Heart left ventricle (tissue), 13 donors: ENCODE measurements at regions not wholly inside any gene's neighbourhood (a gene's known extent, or its start where the extent isn't known, plus 50 kb on each side); places are given as distances from the start of the nearest gene placed in this dataset.

Experiments used
- POLR2A ChIP-seq, 2 donors: fragments of 450-650 bp; IDR thresholded peaks; one replicate each; pipeline ENCODE4 v1.6.1; 2017; ENCODE audit warnings: antibody characterized with exemption in 2 of 2, mild to moderate bottlenecking in 2 of 2, moderate library complexity in 2 of 2
- TF ChIP-seq, protein P1 (sequence below), 12 donors: fragments of 200-600 bp; sonication (generic) in 4 of 12; IDR thresholded peaks; one replicate each; pipeline versions ENCODE4 v1.5.0 to v1.8.0; 2018 to 2022; ENCODE audit warnings: antibody characterized with exemption in 12 of 12, mild to moderate bottlenecking in 5 of 12
- donor health status: ischemic (EF 13 %, LVEDD 7.1; RV severe dilation, severe dysfunction).
- donor health status: DM: no; HTN: yes; CAD: no.
- donor health status: DM: no; HTN: no; CAD: no.
- donor health status: ischemic (EF 25% LVEDD 6.9; RV normal size, moderate dysfunction).
- donor health status: ischemic (EF 25% LVEDD 5.7; RV mildly dilated, moderate dysfunction).
- donor health status: ischemic (EF 35%, LVEDD 5.7; RV mildly dilated, moderate dysfunction).
- donor health status: nonischemic (EF 11% LVEDD 7.7; RV severe dilation, severe dysfunction).
- donor health status: DM: yes; HTN: yes; CAD: no.
- donor health status: PGD.
- donor health status: ischemic (EF 29% LVEDD 5.4; RV normal size, mild dysfunction).
- donor health status: nonischemic (EF 23%, LVEDD 6.1; RV moderate dilation, normal function).

DNA sequence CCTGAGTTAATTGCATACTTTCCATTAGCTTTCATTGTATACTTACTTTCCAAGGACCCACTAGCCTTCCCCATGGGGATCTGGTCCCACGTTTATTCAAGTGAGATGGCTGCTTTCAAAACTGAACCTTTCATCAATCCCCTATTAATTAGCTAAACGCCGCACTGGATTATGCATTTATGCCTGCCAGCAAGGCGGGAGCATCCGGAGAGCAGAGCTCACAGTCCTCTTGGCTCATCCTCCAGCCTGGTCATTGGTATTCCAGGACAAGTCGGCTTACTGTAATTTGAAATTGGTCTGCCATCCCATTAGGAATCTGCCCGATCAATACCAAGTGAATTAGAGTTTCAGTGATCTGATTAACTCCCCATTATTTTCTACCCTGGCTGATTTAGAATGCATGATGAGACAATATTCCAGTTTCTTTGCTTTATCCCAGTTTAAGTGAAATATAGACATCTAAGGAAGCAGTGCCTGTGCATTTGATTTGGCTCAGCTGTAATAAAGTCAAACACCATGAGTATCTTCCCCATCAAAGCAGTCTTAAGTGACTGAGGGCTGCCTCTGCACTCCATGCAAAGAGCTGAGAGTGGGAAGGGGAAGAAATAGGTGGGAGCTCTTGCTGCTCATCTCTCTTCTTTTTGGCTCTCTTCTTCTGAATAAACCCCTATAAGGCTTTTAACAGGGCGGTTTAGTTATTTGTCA lies 411.4 kb downstream of the GPAT3 start:
- TF ChIP-seq, protein P1, sequence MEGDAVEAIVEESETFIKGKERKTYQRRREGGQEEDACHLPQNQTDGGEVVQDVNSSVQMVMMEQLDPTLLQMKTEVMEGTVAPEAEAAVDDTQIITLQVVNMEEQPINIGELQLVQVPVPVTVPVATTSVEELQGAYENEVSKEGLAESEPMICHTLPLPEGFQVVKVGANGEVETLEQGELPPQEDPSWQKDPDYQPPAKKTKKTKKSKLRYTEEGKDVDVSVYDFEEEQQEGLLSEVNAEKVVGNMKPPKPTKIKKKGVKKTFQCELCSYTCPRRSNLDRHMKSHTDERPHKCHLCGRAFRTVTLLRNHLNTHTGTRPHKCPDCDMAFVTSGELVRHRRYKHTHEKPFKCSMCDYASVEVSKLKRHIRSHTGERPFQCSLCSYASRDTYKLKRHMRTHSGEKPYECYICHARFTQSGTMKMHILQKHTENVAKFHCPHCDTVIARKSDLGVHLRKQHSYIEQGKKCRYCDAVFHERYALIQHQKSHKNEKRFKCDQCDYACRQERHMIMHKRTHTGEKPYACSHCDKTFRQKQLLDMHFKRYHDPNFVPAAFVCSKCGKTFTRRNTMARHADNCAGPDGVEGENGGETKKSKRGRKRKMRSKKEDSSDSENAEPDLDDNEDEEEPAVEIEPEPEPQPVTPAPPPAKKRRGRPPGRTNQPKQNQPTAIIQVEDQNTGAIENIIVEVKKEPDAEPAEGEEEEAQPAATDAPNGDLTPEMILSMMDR (IDR thresholded peaks at IDR 0.05) = no peak
- TF ChIP-seq POLR2A (IDR thresholded peaks at IDR 0.05) = no peak
